DND-41 (cell line): ENCODE measurements at regions not wholly inside any gene's neighbourhood (a gene's known extent, or its start where the extent isn't known, plus 50 kb on each side); places are given as distances from the start of the nearest gene placed in this dataset.

ENCODE experiments used
- EZH2 ChIP-seq: IDR thresholded peaks from 3 replicates; pipeline ENCODE4 v1.6.1; 2012; ENCODE audit warnings: borderline replicate concordance, low read depth, mild to moderate bottlenecking, moderate library complexity, low read length, inconsistent platforms; ENCODE audit not compliant: severe bottlenecking
- TF ChIP-seq, protein P1 (sequence below): IDR thresholded peaks from 2 replicates; pipeline ENCODE4 v1.5.1; 2012; ENCODE audit warnings: borderline replicate concordance, low read length, moderate library complexity, mild to moderate bottlenecking; ENCODE audit not compliant: poor library complexity, severe bottlenecking; ENCODE audit errors: extremely low read depth

DNA sequence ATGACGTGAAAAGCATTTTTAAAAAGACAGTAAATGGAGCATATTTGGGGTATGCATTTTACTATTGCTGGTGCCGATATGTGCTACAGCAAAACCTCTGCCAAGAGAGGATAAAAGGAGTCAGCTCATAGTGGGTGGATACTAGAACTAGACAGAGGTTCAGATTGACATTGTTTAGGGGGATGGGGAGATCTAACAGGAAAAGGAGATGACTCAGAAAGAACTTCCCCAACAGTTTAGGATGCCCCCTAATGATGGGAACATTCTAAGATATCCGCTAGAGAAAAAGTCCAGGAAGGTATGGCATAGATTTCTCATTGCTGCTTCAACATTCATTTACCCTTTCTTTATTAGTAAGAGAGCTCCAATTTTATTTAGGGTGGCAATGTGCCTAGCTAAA is 110.5 kb upstream of the CLEC14A start:
- TF ChIP-seq, protein P1, sequence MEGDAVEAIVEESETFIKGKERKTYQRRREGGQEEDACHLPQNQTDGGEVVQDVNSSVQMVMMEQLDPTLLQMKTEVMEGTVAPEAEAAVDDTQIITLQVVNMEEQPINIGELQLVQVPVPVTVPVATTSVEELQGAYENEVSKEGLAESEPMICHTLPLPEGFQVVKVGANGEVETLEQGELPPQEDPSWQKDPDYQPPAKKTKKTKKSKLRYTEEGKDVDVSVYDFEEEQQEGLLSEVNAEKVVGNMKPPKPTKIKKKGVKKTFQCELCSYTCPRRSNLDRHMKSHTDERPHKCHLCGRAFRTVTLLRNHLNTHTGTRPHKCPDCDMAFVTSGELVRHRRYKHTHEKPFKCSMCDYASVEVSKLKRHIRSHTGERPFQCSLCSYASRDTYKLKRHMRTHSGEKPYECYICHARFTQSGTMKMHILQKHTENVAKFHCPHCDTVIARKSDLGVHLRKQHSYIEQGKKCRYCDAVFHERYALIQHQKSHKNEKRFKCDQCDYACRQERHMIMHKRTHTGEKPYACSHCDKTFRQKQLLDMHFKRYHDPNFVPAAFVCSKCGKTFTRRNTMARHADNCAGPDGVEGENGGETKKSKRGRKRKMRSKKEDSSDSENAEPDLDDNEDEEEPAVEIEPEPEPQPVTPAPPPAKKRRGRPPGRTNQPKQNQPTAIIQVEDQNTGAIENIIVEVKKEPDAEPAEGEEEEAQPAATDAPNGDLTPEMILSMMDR: no peak
- TF ChIP-seq EZH2: no peak
